Suprapubic skin (tissue), 3 donors: ENCODE measurements at regions not wholly inside any gene's neighbourhood (a gene's known extent, or its start where the extent isn't known, plus 50 kb on each side); places are given as distances from the start of the nearest gene placed in this dataset.

ENCODE experiments used
- CTCF ChIP-seq, 2 donors: fragments of 200-600 bp in 1 of 2; fragments of 450-650 bp in 1 of 2; sonication (generic) in 1 of 2; IDR thresholded peaks; one replicate each; pipeline ENCODE4 v1.5.1; 2016 to 2019; ENCODE audit warnings: antibody characterized with exemption in 2 of 2, mild to moderate bottlenecking in 1 of 2, moderate library complexity in 1 of 2
- EP300 ChIP-seq: sonication (generic); formaldehyde crosslinking; IDR thresholded peaks from one replicate; pipeline ENCODE4 v1.6.1; 2017; ENCODE audit warnings: antibody characterized with exemption
- POLR2A ChIP-seq, 2 donors: fragments of 450-650 bp; IDR thresholded peaks; one replicate each; pipeline ENCODE4 v1.6.1; 2017; ENCODE audit warnings: antibody characterized with exemption in 2 of 2, mild to moderate bottlenecking in 2 of 2, moderate library complexity in 2 of 2

- no peak for TF ChIP-seq CTCF (IDR thresholded peaks at IDR 0.05)
- no peak for TF ChIP-seq POLR2A (IDR thresholded peaks at IDR 0.05)
- no peak for TF ChIP-seq EP300
These were observed 337.3 kb upstream of the DIPK2B start for GRCh38 chrX:45537936-45538335.
